Tibial nerve (tissue), 4 donors: ENCODE measurements at regions not wholly inside any gene's neighbourhood (a gene's known extent, or its start where the extent isn't known, plus 50 kb on each side); places are given as distances from the start of the nearest gene placed in this dataset.

Experiments
- EP300 ChIP-seq, 2 donors: sonication (generic); formaldehyde crosslinking; IDR thresholded peaks; one replicate each; pipeline ENCODE4 v1.6.1; 2017; ENCODE audit warnings: antibody characterized with exemption in 2 of 2, mild to moderate bottlenecking in 1 of 2
- TF ChIP-seq, protein P1 (sequence below), 5 experiments: fragments of 200-600 bp in 3 of 5; fragments of 450-650 bp in 2 of 5; sonication (generic) in 3 of 5; IDR thresholded peaks; one replicate each; pipeline ENCODE4 v1.5.1; 2016 to 2019; ENCODE audit warnings: antibody characterized with exemption in 5 of 5, mild to moderate bottlenecking in 3 of 5, moderate library complexity in 2 of 5

GRCh38 chr16:11449716-11450115 lies 104.5 kb downstream of the RMI2 start:
- no peak for TF ChIP-seq EP300 (IDR thresholded peaks at IDR 0.05)
- TF ChIP-seq, protein P1, sequence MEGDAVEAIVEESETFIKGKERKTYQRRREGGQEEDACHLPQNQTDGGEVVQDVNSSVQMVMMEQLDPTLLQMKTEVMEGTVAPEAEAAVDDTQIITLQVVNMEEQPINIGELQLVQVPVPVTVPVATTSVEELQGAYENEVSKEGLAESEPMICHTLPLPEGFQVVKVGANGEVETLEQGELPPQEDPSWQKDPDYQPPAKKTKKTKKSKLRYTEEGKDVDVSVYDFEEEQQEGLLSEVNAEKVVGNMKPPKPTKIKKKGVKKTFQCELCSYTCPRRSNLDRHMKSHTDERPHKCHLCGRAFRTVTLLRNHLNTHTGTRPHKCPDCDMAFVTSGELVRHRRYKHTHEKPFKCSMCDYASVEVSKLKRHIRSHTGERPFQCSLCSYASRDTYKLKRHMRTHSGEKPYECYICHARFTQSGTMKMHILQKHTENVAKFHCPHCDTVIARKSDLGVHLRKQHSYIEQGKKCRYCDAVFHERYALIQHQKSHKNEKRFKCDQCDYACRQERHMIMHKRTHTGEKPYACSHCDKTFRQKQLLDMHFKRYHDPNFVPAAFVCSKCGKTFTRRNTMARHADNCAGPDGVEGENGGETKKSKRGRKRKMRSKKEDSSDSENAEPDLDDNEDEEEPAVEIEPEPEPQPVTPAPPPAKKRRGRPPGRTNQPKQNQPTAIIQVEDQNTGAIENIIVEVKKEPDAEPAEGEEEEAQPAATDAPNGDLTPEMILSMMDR (IDR thresholded peaks at IDR 0.05), result no peak
